G401.6 (cell line): ENCODE measurements at regions not wholly inside any gene's neighbourhood (a gene's known extent, or its start where the extent isn't known, plus 50 kb on each side); places are given as distances from the start of the nearest gene placed in this dataset.

Source experiments
- FAIRE-seq: peaks from 2 replicates; lab custom pipeline; 2012; peaks lifted over from hg19 to GRCh38; lab: Jason Lieb, UNC

- FAIRE-seq: no peak
Measured at GRCh38 chr7:116083796-116084195, 53.2 kb upstream of the TFEC start.

- FAIRE-seq: no peak
Measured at GRCh38 chr7:116086547-116087045, 56.0 kb upstream of the TFEC start.

- FAIRE-seq: no peak
Measured at GRCh38 chr7:116087291-116087690, 56.7 kb upstream of the TFEC start.

GRCh38 chr7:116087984-116088383 lies 57.4 kb upstream of the TFEC start:
- FAIRE-seq: no peak

- FAIRE-seq: no peak
Measured at GRCh38 chr7:116089293-116089692, 58.7 kb upstream of the TFEC start.

GRCh38 chr7:116093516-116094301 lies 63.1 kb upstream of the TFEC start:
- FAIRE-seq: no peak

- FAIRE-seq: no peak
Measured at GRCh38 chr7:116095396-116095795, 64.8 kb upstream of the TFEC start.

- FAIRE-seq: no peak
Measured at GRCh38 chr7:116097365-116098009, 66.9 kb upstream of the TFEC start.

- FAIRE-seq: no peak
Measured at GRCh38 chr7:116098175-116098574, 67.6 kb upstream of the TFEC start.

GRCh38 chr7:116100626-116101025 lies 70.1 kb upstream of the TFEC start:
- no peak for FAIRE-seq

- FAIRE-seq: no peak
Measured at GRCh38 chr7:116101704-116102103, 71.1 kb upstream of the TFEC start.

- no peak for FAIRE-seq
Measured at GRCh38 chr7:116111475-116111874, 80.9 kb upstream of the TFEC start.

GRCh38 chr7:116113310-116113709 lies 82.7 kb upstream of the TFEC start:
- no peak for FAIRE-seq

- FAIRE-seq: no peak
Measured at GRCh38 chr7:116120839-116121238, 89.5 kb upstream of the TES start.

- peak; percentile 66 for FAIRE-seq
Measured at GRCh38 chr7:116122972-116123595, 87.3 kb upstream of the TES start.

GRCh38 chr7:116128139-116128538 lies 82.2 kb upstream of the TES start:
- FAIRE-seq: no peak

GRCh38 chr7:116135306-116135705 lies 75.0 kb upstream of the TES start:
- FAIRE-seq: no peak

GRCh38 chr7:116138202-116138801 lies 72.0 kb upstream of the TES start:
- FAIRE-seq: peak; percentile 80

GRCh38 chr7:116139007-116139406 lies 71.3 kb upstream of the TES start:
- no peak for FAIRE-seq

GRCh38 chr7:116139807-116140206 lies 70.5 kb upstream of the TES start:
- FAIRE-seq: no peak

- no peak for FAIRE-seq
Measured at GRCh38 chr7:116142374-116142773, 68.0 kb upstream of the TES start.

GRCh38 chr7:116142850-116143249 lies 67.5 kb upstream of the TES start:
- FAIRE-seq: no peak
